HG03565 (cell line): ENCODE measurements at regions not wholly inside any gene's neighbourhood (a gene's known extent, or its start where the extent isn't known, plus 50 kb on each side); places are given as distances from the start of the nearest gene placed in this dataset.
"Not testable (repeated sequence)": the region's sequence is repeated elsewhere in the genome, so short reads cannot be mapped to it uniquely, and the experiment has no call there.

Source experiments
- ATAC-seq: cut with Tn5 transposase; IDR thresholded peaks from one replicate; pipeline ENCODE4 v1.9.1; 2021; ENCODE audit warnings: mild to moderate bottlenecking, moderate library complexity; ENCODE audit not compliant: unreplicated experiment

GRCh38 chr5:120082316-120083068 is 381.6 kb upstream of the PRR16 start:
- ATAC-seq, result no peak

- no peak for ATAC-seq
Observed at GRCh38 chr5:120083851-120084542, 380.1 kb upstream of the PRR16 start.

- ATAC-seq, result no peak
Observed at GRCh38 chr5:120084543-120084870, 379.6 kb upstream of the PRR16 start.

GRCh38 chr5:120086081-120086480 is 378.0 kb upstream of the PRR16 start:
- ATAC-seq, result no peak

GRCh38 chr5:120088412-120088811 is 375.7 kb upstream of the PRR16 start:
- no peak for ATAC-seq

GRCh38 chr5:120088836-120089235 is 375.3 kb upstream of the PRR16 start:
- ATAC-seq, result no peak

- no peak for ATAC-seq
Observed at GRCh38 chr5:120091376-120091948, 372.6 kb upstream of the PRR16 start.

- ATAC-seq, result no peak
Observed at GRCh38 chr5:120092649-120093048, 371.5 kb upstream of the PRR16 start.

- no peak for ATAC-seq
Observed at GRCh38 chr5:120093178-120093577, 370.9 kb upstream of the PRR16 start.

- ATAC-seq, result no peak
Observed at GRCh38 chr5:120096413-120096812, 367.7 kb upstream of the PRR16 start.

- ATAC-seq, result no peak
Observed at GRCh38 chr5:120098426-120098825, 365.7 kb upstream of the PRR16 start.

GRCh38 chr5:120098902-120099535 is 365.1 kb upstream of the PRR16 start:
- no peak for ATAC-seq

- ATAC-seq, result no peak
Observed at GRCh38 chr5:120101771-120102170, 362.3 kb upstream of the PRR16 start.

- ATAC-seq, result no peak
Observed at GRCh38 chr5:120103495-120103894, 360.6 kb upstream of the PRR16 start.

GRCh38 chr5:120106912-120107525 is 357.1 kb upstream of the PRR16 start:
- no peak for ATAC-seq

GRCh38 chr5:120108586-120109248 is 355.4 kb upstream of the PRR16 start:
- ATAC-seq, result no peak

- ATAC-seq, result no peak
Observed at GRCh38 chr5:120122703-120123102, 341.4 kb upstream of the PRR16 start.

- no peak for ATAC-seq
Observed at GRCh38 chr5:120124031-120124430, 340.1 kb upstream of the PRR16 start.

GRCh38 chr5:120124961-120125360 is 339.1 kb upstream of the PRR16 start:
- no peak for ATAC-seq

GRCh38 chr5:120132347-120132746 is 331.8 kb upstream of the PRR16 start:
- ATAC-seq, result not testable (repeated sequence)

- ATAC-seq, result no peak
Observed at GRCh38 chr5:120134944-120135343, 329.2 kb upstream of the PRR16 start.
